WTC11 (cell line): ENCODE measurements at regions not wholly inside any gene's neighbourhood (a gene's known extent, or its start where the extent isn't known, plus 50 kb on each side); places are given as distances from the start of the nearest gene placed in this dataset.

Experiments used
- ATAC-seq: fragments of 200-7000 bp; cut with Tn5 transposase; 2 replicates; pipeline ENCODE4 v1.10.0; 2021; ENCODE audit warnings: mild to moderate bottlenecking, moderate library complexity
- CTCF ChIA-PET: fragments of 300-600 bp; sonication (Branson Sonifier 250); formaldehyde crosslinking; loops from one replicate; lab custom pipeline; 2021; ENCODE audit warnings: antibody characterized with exemption; lab: Charles Lee
- POLR2A ChIA-PET: fragments of 350-600 bp; sonication (Branson Sonifier 250); formaldehyde crosslinking; loops from one replicate; lab custom pipeline; 2021; ENCODE audit warnings: antibody characterized with exemption; lab: Charles Lee
- DNase-seq: peaks from one replicate; pipeline ENCODE4 v3.0.0; 2021; ENCODE audit warnings: low spot score
- H3K27ac Mint-ChIP-seq: 2 replicates; pipeline ENCODE4 v1.8.0; 2021; ENCODE audit warnings: mixed read lengths
- H3K27me3 Mint-ChIP-seq: 2 replicates; pipeline ENCODE4 v1.8.0; 2021; ENCODE audit warnings: low read depth, mild to moderate bottlenecking, moderate library complexity, mixed read lengths
- H3K36me3 Mint-ChIP-seq: 2 replicates; pipeline ENCODE4 v1.8.0; 2021; ENCODE audit warnings: mixed read lengths
- H3K4me1 Mint-ChIP-seq: 2 replicates; pipeline ENCODE4 v1.8.0; 2022; ENCODE audit warnings: mixed read lengths
- H3K4me3 Mint-ChIP-seq: 2 replicates; pipeline ENCODE4 v1.8.0; 2021; ENCODE audit warnings: mild to moderate bottlenecking, moderate library complexity, mixed read lengths
- H3K9me3 Mint-ChIP-seq: 2 replicates; pipeline ENCODE4 v1.8.0; 2021; ENCODE audit warnings: mixed read lengths
- CBFB ChIP-seq: sonication (generic); formaldehyde crosslinking; IDR thresholded peaks from 2 replicates; pipeline ENCODE4 v1.8.1; 2022; ENCODE audit warnings: mild to moderate bottlenecking, low read depth, missing genetic modification reagents
- ELF4 ChIP-seq: sonication (generic); formaldehyde crosslinking; IDR thresholded peaks from 2 replicates; pipeline ENCODE4 v1.8.1; 2022; ENCODE audit warnings: low read depth, mild to moderate bottlenecking, moderate library complexity, missing genetic modification reagents
- FOXK1 ChIP-seq: sonication (generic); formaldehyde crosslinking; IDR thresholded peaks from 2 replicates; pipeline ENCODE4 v1.8.0; 2022; ENCODE audit warnings: mild to moderate bottlenecking, moderate library complexity, missing genetic modification reagents
- FOXP1 ChIP-seq: sonication (generic); formaldehyde crosslinking; IDR thresholded peaks from 2 replicates; pipeline ENCODE4 v1.8.0; 2022; ENCODE audit warnings: missing genetic modification reagents, mild to moderate bottlenecking, moderate library complexity, borderline replicate concordance
- NR1H2 ChIP-seq: sonication (generic); formaldehyde crosslinking; IDR thresholded peaks from 2 replicates; pipeline ENCODE4 v1.9.0; 2021; ENCODE audit warnings: mild to moderate bottlenecking, moderate library complexity, missing genetic modification reagents
- NR2C2 ChIP-seq: sonication (generic); formaldehyde crosslinking; IDR thresholded peaks from 2 replicates; pipeline ENCODE4 v1.8.0; 2022; ENCODE audit warnings: mild to moderate bottlenecking, missing genetic modification reagents
- PRRX2 ChIP-seq: fragments of 250-450 bp; sonication (Bioruptor Pico); IDR thresholded peaks from 2 replicates; pipeline ENCODE4 v1.8.0; 2021; ENCODE audit warnings: mild to moderate bottlenecking
- SP1 ChIP-seq: sonication (generic); formaldehyde crosslinking; conservative IDR thresholded peaks from 2 replicates; pipeline ENCODE4 v1.8.1; 2022; ENCODE audit warnings: missing genetic modification reagents
- TEAD1 ChIP-seq: sonication (generic); formaldehyde crosslinking; IDR thresholded peaks from 2 replicates; pipeline ENCODE4 v1.8.0; 2022; ENCODE audit warnings: mild to moderate bottlenecking, missing genetic modification reagents
- ZNF232 ChIP-seq: sonication (generic); formaldehyde crosslinking; IDR thresholded peaks from 2 replicates; pipeline ENCODE4 v1.8.0; 2022; ENCODE audit warnings: mild to moderate bottlenecking, missing genetic modification reagents
- ZNF671 ChIP-seq: fragments of 250-450 bp; sonication (Bioruptor Pico); IDR thresholded peaks from 2 replicates; pipeline ENCODE4 v1.8.0; 2021; ENCODE audit warnings: mild to moderate bottlenecking
- TF ChIP-seq, protein P1 (sequence below): sonication (generic); formaldehyde crosslinking; IDR thresholded peaks from 2 replicates; pipeline ENCODE4 v1.8.1; 2023; ENCODE audit warnings: mild to moderate bottlenecking, missing genetic modification reagents, borderline replicate concordance
- TF ChIP-seq, protein P2 (sequence below): fragments of 250-450 bp; sonication (Bioruptor Pico); IDR thresholded peaks from 2 replicates; pipeline ENCODE4 v2.1.2; 2022; ENCODE audit warnings: mild to moderate bottlenecking, moderate library complexity
- TF ChIP-seq, protein P3 (sequence below): sonication (generic); formaldehyde crosslinking; IDR thresholded peaks from 2 replicates; pipeline ENCODE4 v1.8.0; 2022; ENCODE audit warnings: mild to moderate bottlenecking, missing genetic modification reagents
- TF ChIP-seq, protein P4 (sequence below): fragments of 200-600 bp; IDR thresholded peaks from 2 replicates; pipeline ENCODE4 v1.8.0; 2022; ENCODE audit warnings: antibody characterized with exemption
- TF ChIP-seq, protein P5 (sequence below): fragments of 250-450 bp; sonication (Bioruptor Pico); IDR thresholded peaks from 2 replicates; pipeline ENCODE4 v1.9.0; 2021; ENCODE audit warnings: mild to moderate bottlenecking
- TF ChIP-seq, protein P6 (sequence below): sonication (generic); formaldehyde crosslinking; IDR thresholded peaks from 2 replicates; pipeline ENCODE4 v1.8.0; 2022; ENCODE audit warnings: mild to moderate bottlenecking, missing genetic modification reagents
- TF ChIP-seq, protein P7 (sequence below): sonication (generic); formaldehyde crosslinking; IDR thresholded peaks from 2 replicates; pipeline ENCODE4 v1.8.1; 2023; ENCODE audit warnings: mild to moderate bottlenecking, missing genetic modification reagents
- TF ChIP-seq, protein P8 (sequence below): fragments of 250-450 bp; sonication (Bioruptor Pico); conservative IDR thresholded peaks from 2 replicates; pipeline ENCODE4 v1.9.0; 2021; ENCODE audit warnings: mild to moderate bottlenecking

DNA sequence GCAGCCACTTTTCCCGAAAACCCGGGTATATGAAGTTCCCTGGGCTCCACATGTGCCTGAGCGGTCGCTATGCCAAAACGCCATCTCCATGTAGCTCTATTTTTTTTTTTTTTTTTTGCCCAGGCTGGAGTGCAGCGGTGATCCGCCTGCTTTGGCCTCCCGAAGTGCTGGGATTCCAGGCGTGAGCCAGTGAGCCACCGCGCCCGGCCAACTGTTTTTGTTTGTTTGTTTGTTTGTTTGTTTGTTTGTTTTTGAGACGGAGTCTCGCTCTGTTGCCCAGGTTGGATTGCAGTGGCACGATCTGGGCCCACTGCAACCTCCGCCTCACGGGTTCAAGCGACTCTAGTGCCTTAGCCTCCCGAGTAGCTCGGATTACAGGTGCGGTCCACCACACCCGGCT is 237.5 kb upstream of the IRAK1BP1 start (continued):
- TF ChIP-seq, protein P1, sequence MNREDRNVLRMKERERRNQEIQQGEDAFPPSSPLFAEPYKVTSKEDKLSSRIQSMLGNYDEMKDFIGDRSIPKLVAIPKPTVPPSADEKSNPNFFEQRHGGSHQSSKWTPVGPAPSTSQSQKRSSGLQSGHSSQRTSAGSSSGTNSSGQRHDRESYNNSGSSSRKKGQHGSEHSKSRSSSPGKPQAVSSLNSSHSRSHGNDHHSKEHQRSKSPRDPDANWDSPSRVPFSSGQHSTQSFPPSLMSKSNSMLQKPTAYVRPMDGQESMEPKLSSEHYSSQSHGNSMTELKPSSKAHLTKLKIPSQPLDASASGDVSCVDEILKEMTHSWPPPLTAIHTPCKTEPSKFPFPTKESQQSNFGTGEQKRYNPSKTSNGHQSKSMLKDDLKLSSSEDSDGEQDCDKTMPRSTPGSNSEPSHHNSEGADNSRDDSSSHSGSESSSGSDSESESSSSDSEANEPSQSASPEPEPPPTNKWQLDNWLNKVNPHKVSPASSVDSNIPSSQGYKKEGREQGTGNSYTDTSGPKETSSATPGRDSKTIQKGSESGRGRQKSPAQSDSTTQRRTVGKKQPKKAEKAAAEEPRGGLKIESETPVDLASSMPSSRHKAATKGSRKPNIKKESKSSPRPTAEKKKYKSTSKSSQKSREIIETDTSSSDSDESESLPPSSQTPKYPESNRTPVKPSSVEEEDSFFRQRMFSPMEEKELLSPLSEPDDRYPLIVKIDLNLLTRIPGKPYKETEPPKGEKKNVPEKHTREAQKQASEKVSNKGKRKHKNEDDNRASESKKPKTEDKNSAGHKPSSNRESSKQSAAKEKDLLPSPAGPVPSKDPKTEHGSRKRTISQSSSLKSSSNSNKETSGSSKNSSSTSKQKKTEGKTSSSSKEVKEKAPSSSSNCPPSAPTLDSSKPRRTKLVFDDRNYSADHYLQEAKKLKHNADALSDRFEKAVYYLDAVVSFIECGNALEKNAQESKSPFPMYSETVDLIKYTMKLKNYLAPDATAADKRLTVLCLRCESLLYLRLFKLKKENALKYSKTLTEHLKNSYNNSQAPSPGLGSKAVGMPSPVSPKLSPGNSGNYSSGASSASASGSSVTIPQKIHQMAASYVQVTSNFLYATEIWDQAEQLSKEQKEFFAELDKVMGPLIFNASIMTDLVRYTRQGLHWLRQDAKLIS, result no peak
- TF ChIP-seq, protein P2, sequence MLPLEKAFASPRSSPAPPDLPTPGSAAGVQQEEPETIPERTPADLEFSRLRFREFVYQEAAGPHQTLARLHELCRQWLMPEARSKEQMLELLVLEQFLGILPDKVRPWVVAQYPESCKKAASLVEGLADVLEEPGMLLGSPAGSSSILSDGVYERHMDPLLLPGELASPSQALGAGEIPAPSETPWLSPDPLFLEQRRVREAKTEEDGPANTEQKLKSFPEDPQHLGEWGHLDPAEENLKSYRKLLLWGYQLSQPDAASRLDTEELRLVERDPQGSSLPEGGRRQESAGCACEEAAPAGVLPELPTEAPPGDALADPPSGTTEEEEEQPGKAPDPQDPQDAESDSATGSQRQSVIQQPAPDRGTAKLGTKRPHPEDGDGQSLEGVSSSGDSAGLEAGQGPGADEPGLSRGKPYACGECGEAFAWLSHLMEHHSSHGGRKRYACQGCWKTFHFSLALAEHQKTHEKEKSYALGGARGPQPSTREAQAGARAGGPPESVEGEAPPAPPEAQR, result no peak
- TF ChIP-seq FOXK1 (CRISPR knock-in tag) (no peak), CBFB (CRISPR knock-in tag) (no peak), NR2C2 (CRISPR knock-in tag) (no peak), NR1H2 (no peak), ZNF671 (CRISPR knock-in tag) (no peak), FOXP1 (CRISPR knock-in tag) (no peak)
- TF ChIP-seq, protein P3, sequence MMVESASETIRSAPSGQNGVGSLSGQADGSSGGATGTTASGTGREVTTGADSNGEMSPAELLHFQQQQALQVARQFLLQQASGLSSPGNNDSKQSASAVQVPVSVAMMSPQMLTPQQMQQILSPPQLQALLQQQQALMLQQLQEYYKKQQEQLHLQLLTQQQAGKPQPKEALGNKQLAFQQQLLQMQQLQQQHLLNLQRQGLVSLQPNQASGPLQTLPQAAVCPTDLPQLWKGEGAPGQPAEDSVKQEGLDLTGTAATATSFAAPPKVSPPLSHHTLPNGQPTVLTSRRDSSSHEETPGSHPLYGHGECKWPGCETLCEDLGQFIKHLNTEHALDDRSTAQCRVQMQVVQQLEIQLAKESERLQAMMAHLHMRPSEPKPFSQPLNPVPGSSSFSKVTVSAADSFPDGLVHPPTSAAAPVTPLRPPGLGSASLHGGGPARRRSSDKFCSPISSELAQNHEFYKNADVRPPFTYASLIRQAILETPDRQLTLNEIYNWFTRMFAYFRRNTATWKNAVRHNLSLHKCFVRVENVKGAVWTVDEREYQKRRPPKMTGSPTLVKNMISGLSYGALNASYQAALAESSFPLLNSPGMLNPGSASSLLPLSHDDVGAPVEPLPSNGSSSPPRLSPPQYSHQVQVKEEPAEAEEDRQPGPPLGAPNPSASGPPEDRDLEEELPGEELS (CRISPR knock-in tag), result no peak
- TF ChIP-seq, protein P4, sequence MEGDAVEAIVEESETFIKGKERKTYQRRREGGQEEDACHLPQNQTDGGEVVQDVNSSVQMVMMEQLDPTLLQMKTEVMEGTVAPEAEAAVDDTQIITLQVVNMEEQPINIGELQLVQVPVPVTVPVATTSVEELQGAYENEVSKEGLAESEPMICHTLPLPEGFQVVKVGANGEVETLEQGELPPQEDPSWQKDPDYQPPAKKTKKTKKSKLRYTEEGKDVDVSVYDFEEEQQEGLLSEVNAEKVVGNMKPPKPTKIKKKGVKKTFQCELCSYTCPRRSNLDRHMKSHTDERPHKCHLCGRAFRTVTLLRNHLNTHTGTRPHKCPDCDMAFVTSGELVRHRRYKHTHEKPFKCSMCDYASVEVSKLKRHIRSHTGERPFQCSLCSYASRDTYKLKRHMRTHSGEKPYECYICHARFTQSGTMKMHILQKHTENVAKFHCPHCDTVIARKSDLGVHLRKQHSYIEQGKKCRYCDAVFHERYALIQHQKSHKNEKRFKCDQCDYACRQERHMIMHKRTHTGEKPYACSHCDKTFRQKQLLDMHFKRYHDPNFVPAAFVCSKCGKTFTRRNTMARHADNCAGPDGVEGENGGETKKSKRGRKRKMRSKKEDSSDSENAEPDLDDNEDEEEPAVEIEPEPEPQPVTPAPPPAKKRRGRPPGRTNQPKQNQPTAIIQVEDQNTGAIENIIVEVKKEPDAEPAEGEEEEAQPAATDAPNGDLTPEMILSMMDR, result no peak
- TF ChIP-seq, protein P5, sequence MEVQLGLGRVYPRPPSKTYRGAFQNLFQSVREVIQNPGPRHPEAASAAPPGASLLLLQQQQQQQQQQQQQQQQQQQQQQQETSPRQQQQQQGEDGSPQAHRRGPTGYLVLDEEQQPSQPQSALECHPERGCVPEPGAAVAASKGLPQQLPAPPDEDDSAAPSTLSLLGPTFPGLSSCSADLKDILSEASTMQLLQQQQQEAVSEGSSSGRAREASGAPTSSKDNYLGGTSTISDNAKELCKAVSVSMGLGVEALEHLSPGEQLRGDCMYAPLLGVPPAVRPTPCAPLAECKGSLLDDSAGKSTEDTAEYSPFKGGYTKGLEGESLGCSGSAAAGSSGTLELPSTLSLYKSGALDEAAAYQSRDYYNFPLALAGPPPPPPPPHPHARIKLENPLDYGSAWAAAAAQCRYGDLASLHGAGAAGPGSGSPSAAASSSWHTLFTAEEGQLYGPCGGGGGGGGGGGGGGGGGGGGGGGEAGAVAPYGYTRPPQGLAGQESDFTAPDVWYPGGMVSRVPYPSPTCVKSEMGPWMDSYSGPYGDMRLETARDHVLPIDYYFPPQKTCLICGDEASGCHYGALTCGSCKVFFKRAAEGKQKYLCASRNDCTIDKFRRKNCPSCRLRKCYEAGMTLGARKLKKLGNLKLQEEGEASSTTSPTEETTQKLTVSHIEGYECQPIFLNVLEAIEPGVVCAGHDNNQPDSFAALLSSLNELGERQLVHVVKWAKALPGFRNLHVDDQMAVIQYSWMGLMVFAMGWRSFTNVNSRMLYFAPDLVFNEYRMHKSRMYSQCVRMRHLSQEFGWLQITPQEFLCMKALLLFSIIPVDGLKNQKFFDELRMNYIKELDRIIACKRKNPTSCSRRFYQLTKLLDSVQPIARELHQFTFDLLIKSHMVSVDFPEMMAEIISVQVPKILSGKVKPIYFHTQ (CRISPR knock-in tag), result no peak
- TF ChIP-seq, protein P6, sequence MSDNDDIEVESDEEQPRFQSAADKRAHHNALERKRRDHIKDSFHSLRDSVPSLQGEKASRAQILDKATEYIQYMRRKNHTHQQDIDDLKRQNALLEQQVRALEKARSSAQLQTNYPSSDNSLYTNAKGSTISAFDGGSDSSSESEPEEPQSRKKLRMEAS (CRISPR knock-in tag), result no peak
- TF ChIP-seq, protein P7, sequence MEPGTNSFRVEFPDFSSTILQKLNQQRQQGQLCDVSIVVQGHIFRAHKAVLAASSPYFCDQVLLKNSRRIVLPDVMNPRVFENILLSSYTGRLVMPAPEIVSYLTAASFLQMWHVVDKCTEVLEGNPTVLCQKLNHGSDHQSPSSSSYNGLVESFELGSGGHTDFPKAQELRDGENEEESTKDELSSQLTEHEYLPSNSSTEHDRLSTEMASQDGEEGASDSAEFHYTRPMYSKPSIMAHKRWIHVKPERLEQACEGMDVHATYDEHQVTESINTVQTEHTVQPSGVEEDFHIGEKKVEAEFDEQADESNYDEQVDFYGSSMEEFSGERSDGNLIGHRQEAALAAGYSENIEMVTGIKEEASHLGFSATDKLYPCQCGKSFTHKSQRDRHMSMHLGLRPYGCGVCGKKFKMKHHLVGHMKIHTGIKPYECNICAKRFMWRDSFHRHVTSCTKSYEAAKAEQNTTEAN (CRISPR knock-in tag), result no peak

DNA sequence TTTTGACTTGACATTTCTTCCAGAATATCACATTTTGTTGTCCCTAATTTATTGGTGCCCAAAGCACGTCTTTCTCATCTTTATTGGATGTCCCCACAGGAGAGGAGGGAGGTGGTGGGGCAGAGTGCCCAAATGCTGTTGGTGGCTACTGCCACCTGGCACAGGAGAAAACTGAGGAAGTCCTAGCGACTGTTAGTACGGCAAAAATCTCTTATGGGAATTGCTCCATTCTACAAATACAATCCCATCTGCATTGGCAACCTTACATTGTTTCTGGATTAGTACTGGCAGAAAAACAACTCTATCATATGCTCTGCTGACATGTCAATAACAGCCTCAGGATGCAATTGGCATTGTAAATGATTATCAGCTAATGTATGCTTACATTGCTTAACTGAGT is 235.4 kb upstream of the IRAK1BP1 start:
- DNase-seq (no peak), ATAC-seq (no peak)
- CTCF ChIA-PET, result no interaction called here
- H3K36me3 Mint-ChIP-seq, result no peaks in the 10 kb centered on the region
- H3K27ac Mint-ChIP-seq, result no peak overlapping the region
- no peaks in the 10 kb centered on the region for H3K9me3 Mint-ChIP-seq
- no peak for TF ChIP-seq PRRX2 (CRISPR knock-in tag)
- TF ChIP-seq, protein P8, sequence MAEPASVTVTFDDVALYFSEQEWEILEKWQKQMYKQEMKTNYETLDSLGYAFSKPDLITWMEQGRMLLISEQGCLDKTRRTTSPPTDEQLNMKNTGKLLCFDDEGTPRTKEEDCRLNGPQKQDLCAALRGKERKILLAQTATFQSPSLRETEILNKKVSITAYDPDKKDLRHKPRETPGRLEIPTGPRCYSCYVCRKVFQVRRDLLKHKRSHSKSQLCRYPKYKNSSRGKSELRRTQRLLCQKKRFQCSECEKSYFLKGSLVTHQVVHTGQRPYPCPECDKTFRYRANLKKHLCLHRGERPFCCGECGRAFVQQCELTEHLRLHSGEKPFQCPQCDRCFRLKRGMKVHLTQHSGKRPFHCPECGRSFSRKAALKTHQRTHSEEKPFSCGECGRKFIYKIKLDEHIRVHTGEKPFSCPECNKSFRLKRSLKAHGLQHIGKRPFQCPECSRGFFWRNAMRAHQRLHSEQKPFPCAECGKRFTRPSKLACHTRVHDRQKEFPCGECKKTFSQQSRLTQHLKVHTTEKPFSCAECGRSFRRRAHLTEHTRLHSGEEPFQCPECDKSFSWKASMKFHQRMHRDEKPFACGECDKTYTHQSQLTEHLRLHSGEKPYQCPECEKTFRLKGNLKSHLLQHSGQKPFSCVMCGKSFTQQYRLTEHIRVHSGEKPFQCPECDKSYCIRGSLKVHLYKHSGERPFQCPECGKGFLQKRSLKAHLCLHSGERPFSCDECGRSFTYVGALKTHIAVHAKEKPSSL (CRISPR knock-in tag), result no peak
- no peak for TF ChIP-seq ELF4
- no peak for TF ChIP-seq SP1 (CRISPR knock-in tag)
- TF ChIP-seq ZNF671 (CRISPR knock-in tag), result no peak
- TF ChIP-seq ZNF232 (CRISPR knock-in tag), result no peak
- TF ChIP-seq TEAD1 (CRISPR knock-in tag), result no peak
- no peak for TF ChIP-seq FOXP1 (CRISPR knock-in tag)
- TF ChIP-seq, all 79 proteins: peak for 0
- Mint-ChIP-seq H3K4me3 (no peak overlapping the region), H3K4me1 (peaks cover 6% of the 10 kb centered on the region), H3K27me3 (no peaks in the 10 kb centered on the region)
- POLR2A ChIA-PET, result no interaction called here
